Colonic mucosa (tissue), 4 donors: ENCODE measurements at regions not wholly inside any gene's neighbourhood (a gene's known extent, or its start where the extent isn't known, plus 50 kb on each side); places are given as distances from the start of the nearest gene placed in this dataset.
A peak's percentile ranks its signal among the peaks of the same experiment; 100 is the strongest.

Experiments
- DNase-seq: peaks from one replicate; pipeline ENCODE4 v3.0.0-alpha.2; 2020
- H3K27ac ChIP-seq: fragments of 200-600 bp; one replicate; pipeline ENCODE4 v1.8.0; 2021
- H3K27me3 ChIP-seq: fragments of 200-600 bp; one replicate; pipeline ENCODE4 v1.8.0; 2021
- H3K36me3 ChIP-seq: fragments of 200-600 bp; one replicate; pipeline ENCODE4 v1.8.0; 2021
- H3K4me1 ChIP-seq: fragments of 200-600 bp; one replicate; pipeline ENCODE4 v1.8.0; 2021; ENCODE audit warnings: mild to moderate bottlenecking
- H3K4me3 ChIP-seq: fragments of 200-600 bp; one replicate; pipeline ENCODE4 v1.8.0; 2021
- H3K9ac ChIP-seq, 2 donors: one replicate each; pipeline ENCODE4 v1.7.0; 2013; ENCODE audit warnings: control low read depth in 2 of 2, low read depth in 2 of 2, low read length in 2 of 2
- H3K9me3 ChIP-seq: fragments of 200-600 bp; one replicate; pipeline ENCODE4 v1.8.0; 2021
- CTCF ChIP-seq: fragments of 200-600 bp; IDR thresholded peaks from one replicate; pipeline ENCODE4 v1.8.0; 2022; ENCODE audit warnings: antibody characterized with exemption, mild to moderate bottlenecking
- intact Hi-C: fragments of 100-400 bp; cut with DNase I; formaldehyde crosslinking; loops from one replicate; pipeline ENCODE4 v1.14.1; 2022
- donor health status: healthy.
- donor health status: DM: no; HTN: no; CAD: no.
- donor health status: DM: no; HTN: no; CAD: no.

GRCh38 chr18:26655525-26656430 is 107.4 kb upstream of the KCTD1 start:
- TF ChIP-seq CTCF = no peak
- Histone ChIP-seq H3K27ac (peak overlapping the region; percentile 55), H3K36me3 (no peaks in the 10 kb centered on the region), H3K27me3 (no peaks in the 10 kb centered on the region), H3K4me1 (no peaks in the 10 kb centered on the region), H3K9ac (no peak overlapping the region), H3K9me3 (no peaks in the 10 kb centered on the region), H3K4me3 (peak overlapping the region; percentile 62)
- intact Hi-C loops = loop anchor here (2.0 to 10.0 kb wide), 2 partner anchors 107 to 119 kb away; partner anchors contain the start of gene KCTD1
- peak; percentile 48 for DNase-seq

GRCh38 chr18:26654616-26655524 is 106.5 kb upstream of the KCTD1 start:
- H3K9ac ChIP-seq = no peak overlapping the region
- H3K27ac ChIP-seq = peak overlapping the region; percentile 55
- no peaks in the 10 kb centered on the region for H3K27me3 ChIP-seq
- intact Hi-C loops = loop anchor here (2.0 to 10.0 kb wide), 4 partner anchors 106 to 348 kb away; partner anchors contain the start of gene KCTD1
- TF ChIP-seq CTCF = no peak
- no peak overlapping the region for H3K4me3 ChIP-seq
- H3K4me1 ChIP-seq = no peaks in the 10 kb centered on the region
- H3K9me3 ChIP-seq = no peaks in the 10 kb centered on the region
- no peaks in the 10 kb centered on the region for H3K36me3 ChIP-seq
- DNase-seq = no peak

GRCh38 chr18:26653943-26654615 is 105.7 kb upstream of the KCTD1 start:
- no peak overlapping the region for H3K9ac ChIP-seq
- intact Hi-C loops = loop anchor here (2.0 to 10.0 kb wide), 4 partner anchors 105 to 347 kb away; partner anchors contain the start of gene KCTD1
- no peak overlapping the region for H3K27ac ChIP-seq
- no peaks in the 10 kb centered on the region for H3K4me1 ChIP-seq
- no peak for TF ChIP-seq CTCF
- H3K27me3 ChIP-seq = no peaks in the 10 kb centered on the region
- H3K4me3 ChIP-seq = no peak overlapping the region
- no peak for DNase-seq
- no peaks in the 10 kb centered on the region for H3K9me3 ChIP-seq
- no peaks in the 10 kb centered on the region for H3K36me3 ChIP-seq

- no peak for DNase-seq
- no peaks in the 10 kb centered on the region for H3K36me3 ChIP-seq
- H3K27me3 ChIP-seq = no peaks in the 10 kb centered on the region
- no peak overlapping the region for H3K27ac ChIP-seq
- TF ChIP-seq CTCF = no peak
- H3K4me3 ChIP-seq = no peak overlapping the region
- no peak overlapping the region for H3K9ac ChIP-seq
- no peaks in the 10 kb centered on the region for H3K9me3 ChIP-seq
- H3K4me1 ChIP-seq = no peaks in the 10 kb centered on the region
- intact Hi-C loops = loop anchor here (5.0 to 10.0 kb wide), 3 partner anchors 122 to 345 kb away; no protein-coding TSS in a partner anchor
These were observed 104.1 kb upstream of the KCTD1 start for GRCh38 chr18:26652501-26652900.
